Erythroblast (primary cell): ENCODE measurements at regions not wholly inside any gene's neighbourhood (a gene's known extent, or its start where the extent isn't known, plus 50 kb on each side); places are given as distances from the start of the nearest gene placed in this dataset.

Experiments used
- GATA1 ChIP-seq: IDR thresholded peaks from 2 replicates; pipeline ENCODE4 v1.6.1; 2011; ENCODE audit warnings: low read depth, mild to moderate bottlenecking, control low read depth, low read length, moderate library complexity
- POLR2A ChIP-seq: IDR thresholded peaks from 2 replicates; pipeline ENCODE4 v1.6.1; 2011; ENCODE audit warnings: mild to moderate bottlenecking, low read length

DNA sequence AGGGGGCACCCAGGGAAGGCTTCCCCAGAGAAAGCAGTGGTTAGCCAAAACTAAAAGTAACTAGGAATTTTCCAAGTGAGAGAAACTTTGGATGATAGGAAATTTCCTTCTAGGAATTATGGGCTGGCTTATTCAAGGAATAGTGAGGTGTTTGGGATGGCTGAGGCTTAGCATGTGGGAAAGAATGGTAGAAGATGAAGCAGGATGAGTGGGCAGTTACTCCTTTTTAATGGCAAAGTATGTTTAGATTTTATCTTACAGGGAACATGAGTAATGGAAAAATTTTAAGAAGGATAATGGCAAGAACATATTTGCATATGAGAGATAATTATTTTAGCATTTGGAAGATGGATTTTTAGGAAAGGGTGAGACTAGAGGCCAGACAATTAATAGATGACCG, 197.6 kb downstream of the SLC38A4 start:
- TF ChIP-seq POLR2A (no peak), GATA1 (no peak)
